ENCODE measurements at regions not wholly inside any gene's neighbourhood (a gene's known extent, or its start where the extent isn't known, plus 50 kb on each side); places are given as distances from the start of the nearest gene placed in this dataset.

GRCh38 chr14:101184104-101184455 is 280.6 kb upstream of the RTL1 start:
- no peak for DNase-seq

GRCh38 chr14:101184572-101184971 is 281.1 kb upstream of the RTL1 start:
- no peak for DNase-seq

GRCh38 chr14:101185073-101185835 is 281.7 kb upstream of the RTL1 start:
- no peak for DNase-seq

- no peak for DNase-seq
These were observed 282.4 kb upstream of the RTL1 start for GRCh38 chr14:101185946-101186345.

GRCh38 chr14:101186544-101186943 is 283.0 kb upstream of the RTL1 start:
- no peak for DNase-seq

- DNase-seq: no peak
These were observed 283.7 kb upstream of the RTL1 start for GRCh38 chr14:101186992-101187815.

GRCh38 chr14:101187816-101188570 is 284.5 kb upstream of the RTL1 start:
- DNase-seq: no peak

- DNase-seq: no peak
These were observed 285.0 kb upstream of the RTL1 start for GRCh38 chr14:101188571-101188915.

GRCh38 chr14:101189266-101189665 is 285.7 kb upstream of the RTL1 start:
- DNase-seq: no peak

- DNase-seq: no peak
These were observed 286.5 kb upstream of the RTL1 start for GRCh38 chr14:101189962-101190560.

- no peak for DNase-seq
These were observed 287.7 kb upstream of the RTL1 start for GRCh38 chr14:101191101-101191720.

- no peak for DNase-seq
These were observed 288.5 kb upstream of the RTL1 start for GRCh38 chr14:101191721-101192660.

- no peak for DNase-seq
These were observed 289.1 kb upstream of the RTL1 start for GRCh38 chr14:101192661-101193000.

- no peak for DNase-seq
These were observed 289.8 kb upstream of the RTL1 start for GRCh38 chr14:101193106-101193844.

GRCh38 chr14:101193845-101194372 is 290.4 kb upstream of the RTL1 start:
- DNase-seq: no peak

- no peak for DNase-seq
These were observed 291.1 kb upstream of the RTL1 start for GRCh38 chr14:101194373-101195308.

- no peak for DNase-seq
These were observed 291.9 kb upstream of the RTL1 start for GRCh38 chr14:101195309-101195901.

- DNase-seq: no peak
These were observed 292.7 kb upstream of the RTL1 start for GRCh38 chr14:101196051-101196712.

Data from effector CD8-positive, alpha-beta T cell (primary cell).